ENCODE measurements at regions not wholly inside any gene's neighbourhood (a gene's known extent, or its start where the extent isn't known, plus 50 kb on each side); places are given as distances from the start of the nearest gene placed in this dataset.
A peak's percentile ranks its signal among the peaks of the same experiment; 100 is the strongest.

- H3K27me3 ChIP-seq (replicated peaks; ENCODE audit: insufficient read depth), result no peaks in the 10 kb centered on the region
- no peak overlapping the region for H3K4me3 ChIP-seq
- TF ChIP-seq CTCF (IDR thresholded peaks at IDR 0.05), result no peak
- no peak for DNase-seq (ENCODE audit: low spot score)
- peak overlapping the region; percentile 93 to 97 for H3K27ac ChIP-seq
- H3K36me3 ChIP-seq, result no peaks in the 10 kb centered on the region
- no peaks in the 10 kb centered on the region for H3K9me3 ChIP-seq
- ATAC-seq (ENCODE audit: insufficient number of reproducible peaks, low FRiP score, low read depth), result no peak
- H3K4me1 ChIP-seq (ENCODE audit: control insufficient read depth in 1 of 2, low read depth in 2 of 2), result peaks cover 52 to 68% of the 10 kb centered on the region in 2 donors
Observed at GRCh38 chr1:234716908-234717375, 107.0 kb upstream of the IRF2BP2 start.

GRCh38 chr1:234715252-234716014 lies 105.5 kb upstream of the IRF2BP2 start:
- no peaks in the 10 kb centered on the region for H3K27me3 ChIP-seq (replicated peaks; ENCODE audit: insufficient read depth)

GRCh38 chr1:234713859-234714258 lies 103.9 kb upstream of the IRF2BP2 start:
- ATAC-seq (ENCODE audit: insufficient number of reproducible peaks, low FRiP score, low read depth), result no peak
- Histone ChIP-seq H3K36me3 (no peaks in the 10 kb centered on the region), H3K27me3 (replicated peaks; ENCODE audit: insufficient read depth) (no peaks in the 10 kb centered on the region), H3K4me1 (ENCODE audit: control insufficient read depth in 1 of 2, low read depth in 2 of 2) (peaks cover 25 to 38% of the 10 kb centered on the region in 2 donors), H3K27ac (no peak overlapping the region), H3K9me3 (no peaks in the 10 kb centered on the region), H3K4me3 (no peak overlapping the region)
- no peak for TF ChIP-seq CTCF (IDR thresholded peaks at IDR 0.05)
- no peak for DNase-seq (ENCODE audit: low spot score)

More at GRCh38 chr1:234715252-234716014, 105.5 kb upstream of the IRF2BP2 start:
- H3K36me3 ChIP-seq, result no peaks in the 10 kb centered on the region
- TF ChIP-seq CTCF (IDR thresholded peaks at IDR 0.05), result no peak
- H3K9me3 ChIP-seq, result no peaks in the 10 kb centered on the region
- H3K27ac ChIP-seq, result peak overlapping the region; percentile 93 to 97
- H3K4me1 ChIP-seq (ENCODE audit: control insufficient read depth in 1 of 2, low read depth in 2 of 2), result peaks cover 39 to 53% of the 10 kb centered on the region in 2 donors
- no peak overlapping the region for H3K4me3 ChIP-seq
- no peak for DNase-seq (ENCODE audit: low spot score)
- ATAC-seq (ENCODE audit: insufficient number of reproducible peaks, low FRiP score, low read depth), result no peak

- Histone ChIP-seq H3K27me3 (replicated peaks; ENCODE audit: insufficient read depth) (no peaks in the 10 kb centered on the region), H3K4me1 (ENCODE audit: control insufficient read depth in 1 of 2, low read depth in 2 of 2) (peaks cover 21 to 33% of the 10 kb centered on the region in 2 donors), H3K4me3 (no peak overlapping the region), H3K36me3 (no peaks in the 10 kb centered on the region), H3K27ac (no peak overlapping the region), H3K9me3 (no peaks in the 10 kb centered on the region)
- DNase-seq (ENCODE audit: low spot score), result no peak
- no peak for ATAC-seq (ENCODE audit: insufficient number of reproducible peaks, low FRiP score, low read depth)
- no peak for TF ChIP-seq CTCF (IDR thresholded peaks at IDR 0.05)
Observed at GRCh38 chr1:234713440-234713839, 103.5 kb upstream of the IRF2BP2 start.

GRCh38 chr1:234712891-234713305 lies 102.9 kb upstream of the IRF2BP2 start:
- no peak overlapping the region for H3K27ac ChIP-seq
- no peaks in the 10 kb centered on the region for H3K36me3 ChIP-seq
- no peaks in the 10 kb centered on the region for H3K9me3 ChIP-seq
- H3K4me3 ChIP-seq, result no peak overlapping the region
- no peak for ATAC-seq (ENCODE audit: insufficient number of reproducible peaks, low FRiP score, low read depth)
- H3K27me3 ChIP-seq (replicated peaks; ENCODE audit: insufficient read depth), result no peaks in the 10 kb centered on the region
- peaks cover 16 to 28% of the 10 kb centered on the region in 2 donors for H3K4me1 ChIP-seq (ENCODE audit: control insufficient read depth in 1 of 2, low read depth in 2 of 2)
- no peak for DNase-seq (ENCODE audit: low spot score)
- TF ChIP-seq CTCF (IDR thresholded peaks at IDR 0.05), result no peak

Data from thoracic aorta (tissue), 2 donors.